Keratinocyte (primary cell): ENCODE measurements at regions not wholly inside any gene's neighbourhood (a gene's known extent, or its start where the extent isn't known, plus 50 kb on each side); places are given as distances from the start of the nearest gene placed in this dataset.

ENCODE experiments used
- DNase-seq: peaks from one replicate; pipeline ENCODE4 v3.0.0-alpha.2; 2011; ENCODE audit warnings: low read depth, missing footprints, low spot score
- FAIRE-seq: peaks from 2 replicates; lab custom pipeline; 2011; peaks lifted over from hg19 to GRCh38; lab: Jason Lieb, UNC
- H2AFZ ChIP-seq: 2 replicates; pipeline ENCODE4 v1.6.0; 2012; ENCODE audit warnings: low read length, control low read depth, inconsistent platforms; ENCODE audit not compliant: control insufficient read depth
- H3K27ac ChIP-seq: 2 replicates; pipeline ENCODE4 v1.5.1; 2011; ENCODE audit warnings: low read length; ENCODE audit not compliant: control insufficient read depth, insufficient read depth
- H3K27me3 ChIP-seq: 3 replicates; pipeline ENCODE4 v1.6.0; 2011; ENCODE audit warnings: low read length; ENCODE audit not compliant: control insufficient read depth, insufficient read depth; ENCODE audit errors: extremely low read depth
- H3K36me3 ChIP-seq, 2 experiments: 2 replicates in 1 of 2; 3 replicates in 1 of 2; pipeline ENCODE4 v1.5.1; 2011; ENCODE audit warnings: low read length in 2 of 2, mild to moderate bottlenecking in 1 of 2; ENCODE audit not compliant: control insufficient read depth in 2 of 2, insufficient read depth in 2 of 2; ENCODE audit errors: extremely low read depth in 1 of 2
- H3K4me1 ChIP-seq: 3 replicates; pipeline ENCODE4 v1.5.1; 2011; ENCODE audit warnings: low read length; ENCODE audit not compliant: control insufficient read depth, insufficient read depth; ENCODE audit errors: extremely low read depth
- H3K4me2 ChIP-seq: 3 replicates; pipeline ENCODE4 v1.6.0; 2011; ENCODE audit warnings: low read depth, low read length; ENCODE audit not compliant: control insufficient read depth, insufficient read depth; ENCODE audit errors: extremely low read depth
- H3K4me3 ChIP-seq, 3 experiments: fragments of 200-600 bp in 1 of 3; sonication (generic) in 1 of 3; 2 replicates in 2 of 3; 3 replicates in 1 of 3; pipeline ENCODE4 v1.5.1; 2011 to 2016; ENCODE audit warnings: low read length in 3 of 3, mild to moderate bottlenecking in 3 of 3, control low read depth in 2 of 3, inconsistent platforms in 1 of 3, low read depth in 1 of 3, mixed read lengths in 1 of 3, mixed run types in 1 of 3, moderate library complexity in 1 of 3; ENCODE audit not compliant: control insufficient read depth in 2 of 3, insufficient read depth in 2 of 3; ENCODE audit errors: extremely low read depth in 1 of 3
- H3K79me2 ChIP-seq: 2 replicates; pipeline ENCODE4 v1.6.0; 2012; ENCODE audit warnings: low read length; ENCODE audit not compliant: control insufficient read depth, insufficient read depth
- H3K9ac ChIP-seq: 3 replicates; pipeline ENCODE4 v1.6.0; 2011; ENCODE audit warnings: low read length; ENCODE audit not compliant: control insufficient read depth, insufficient read depth; ENCODE audit errors: extremely low read depth
- H3K9me1 ChIP-seq: 3 replicates; pipeline ENCODE4 v1.6.0; 2011; ENCODE audit warnings: low read length; ENCODE audit not compliant: control insufficient read depth, insufficient read depth; ENCODE audit errors: extremely low read depth
- H3K9me3 ChIP-seq: 2 replicates; pipeline ENCODE4 v1.5.1; 2012; ENCODE audit warnings: low read depth, low read length; ENCODE audit not compliant: control insufficient read depth
- H4K20me1 ChIP-seq: 3 replicates; pipeline ENCODE4 v1.6.0; 2011; ENCODE audit warnings: low read length; ENCODE audit not compliant: control insufficient read depth, insufficient read depth; ENCODE audit errors: extremely low read depth
- CTCF ChIP-seq, 3 experiments: IDR thresholded peaks in 1 of 3; conservative IDR thresholded peaks in 1 of 3; optimal IDR thresholded peaks in 1 of 3; 2 replicates in 2 of 3; 3 replicates in 1 of 3; pipeline versions ENCODE3 to v1.5.1; 2011; ENCODE audit warnings: low read length in 3 of 3, mild to moderate bottlenecking in 3 of 3, moderate library complexity in 2 of 3, control low read depth in 1 of 3, inconsistent platforms in 1 of 3; ENCODE audit not compliant: insufficient read depth in 2 of 3; ENCODE audit errors: extremely low read depth in 1 of 3
- EZH2 ChIP-seq: IDR thresholded peaks from one replicate; pipeline ENCODE4 v1.6.1; 2012; ENCODE audit warnings: inconsistent platforms, mild to moderate bottlenecking, low read length, moderate library complexity
- dilution Hi-C: fragments of 300-500 bp; cut with MboI; formaldehyde crosslinking; loops from one replicate; pipeline ENCODE4 v1.7.0; 2020; ENCODE audit warnings: low sequenced_read_pairs; ENCODE audit not compliant: extremely low pct_ligation_motif_present

- dilution Hi-C loops: no loop called here
- no peak for FAIRE-seq
- no peak for DNase-seq
Observed at GRCh38 chr3:127461286-127461910, 129.1 kb downstream of the TPRA1 start.

GRCh38 chr3:127459891-127460290 is 130.6 kb downstream of the TPRA1 start:
- Histone ChIP-seq H3K4me1 (peaks cover 21% of the 10 kb centered on the region), H3K27me3 (no peaks in the 10 kb centered on the region), H2AFZ (no peak overlapping the region), H3K9me1 (no peaks in the 10 kb centered on the region), H3K4me2 (no peak overlapping the region), H3K79me2 (no peaks in the 10 kb centered on the region), H3K27ac (no peak overlapping the region), H3K36me3 (no peaks in the 10 kb centered on the region), H4K20me1 (no peaks in the 10 kb centered on the region), H3K9me3 (no peaks in the 10 kb centered on the region), H3K4me3 (no peak overlapping the region), H3K9ac (no peak overlapping the region)
- FAIRE-seq (no peak), DNase-seq (no peak)
- TF ChIP-seq CTCF (optimal IDR thresholded peaks at IDR 0.05 in 1 of 3, IDR thresholded peaks at IDR 0.05 in 1 of 3, conservative IDR thresholded peaks at IDR 0.05 in 1 of 3; ENCODE audit: extremely low read depth in 1 of 3, insufficient read depth in 2 of 3, low read length in 3 of 3) (no peak), EZH2 (no peak)
- dilution Hi-C loops: no loop called here

More at GRCh38 chr3:127461286-127461910, 129.1 kb downstream of the TPRA1 start:
- Histone ChIP-seq H3K27me3 (no peaks in the 10 kb centered on the region), H3K36me3 (no peaks in the 10 kb centered on the region), H3K4me3 (no peak overlapping the region), H3K9me1 (no peaks in the 10 kb centered on the region), H3K9me3 (no peaks in the 10 kb centered on the region), H3K9ac (no peak overlapping the region), H4K20me1 (no peaks in the 10 kb centered on the region), H3K27ac (no peak overlapping the region), H3K4me2 (no peak overlapping the region), H3K4me1 (peaks cover 7% of the 10 kb centered on the region), H2AFZ (no peak overlapping the region), H3K79me2 (no peaks in the 10 kb centered on the region)
- TF ChIP-seq CTCF (optimal IDR thresholded peaks at IDR 0.05 in 1 of 3, IDR thresholded peaks at IDR 0.05 in 1 of 3, conservative IDR thresholded peaks at IDR 0.05 in 1 of 3; ENCODE audit: extremely low read depth in 1 of 3, insufficient read depth in 2 of 3, low read length in 3 of 3): no peak
- TF ChIP-seq EZH2: no peak
